H9 (cell line): ENCODE measurements at regions not wholly inside any gene's neighbourhood (a gene's known extent, or its start where the extent isn't known, plus 50 kb on each side); places are given as distances from the start of the nearest gene placed in this dataset.

Experiments used
- DNase-seq: peaks from one replicate; pipeline ENCODE4 v3.0.0-alpha.2; 2017
- H2AFZ ChIP-seq: one replicate; pipeline ENCODE4 v1.6.1; 2013; ENCODE audit warnings: mild to moderate bottlenecking, low read length, control low read depth, moderate library complexity
- H2AK5ac ChIP-seq: 2 replicates; pipeline ENCODE4 v1.6.1; 2013; ENCODE audit warnings: low read length, control low read depth, mixed read lengths; ENCODE audit not compliant: insufficient read length
- H2BK120ac ChIP-seq: one replicate; pipeline ENCODE4 v1.6.1; 2013; ENCODE audit warnings: low read depth, mild to moderate bottlenecking, low read length, control low read depth, inconsistent platforms; ENCODE audit not compliant: poor library complexity, severe bottlenecking
- H2BK12ac ChIP-seq: 2 replicates; pipeline ENCODE4 v1.6.1; 2013; ENCODE audit warnings: low read length, control low read depth, mixed read lengths, low read depth; ENCODE audit not compliant: insufficient read length
- H2BK15ac ChIP-seq: 2 replicates; pipeline ENCODE4 v1.6.1; 2013; ENCODE audit warnings: low read depth, low read length, control low read depth
- H2BK20ac ChIP-seq: one replicate; pipeline ENCODE4 v1.6.1; 2013; ENCODE audit warnings: low read depth, mild to moderate bottlenecking, low read length, control low read depth, inconsistent platforms; ENCODE audit not compliant: poor library complexity, severe bottlenecking
- H2BK5ac ChIP-seq: 2 replicates; pipeline ENCODE4 v1.6.1; 2013; ENCODE audit warnings: low read length, control low read depth, mixed read lengths; ENCODE audit not compliant: insufficient read length
- H3K14ac ChIP-seq: 2 replicates; pipeline ENCODE4 v1.6.1; 2013; ENCODE audit warnings: low read length, control low read depth; ENCODE audit not compliant: insufficient read depth
- H3K18ac ChIP-seq: 2 replicates; pipeline ENCODE4 v1.6.1; 2013; ENCODE audit warnings: low read depth, mild to moderate bottlenecking, mixed read lengths, low read length, control low read depth; ENCODE audit not compliant: insufficient read length
- H3K23ac ChIP-seq: 2 replicates; pipeline ENCODE4 v1.6.1; 2013; ENCODE audit warnings: low read length, control low read depth, mixed read lengths, low read depth; ENCODE audit not compliant: insufficient read length
- H3K23me2 ChIP-seq: 2 replicates; pipeline ENCODE4 v1.6.1; 2013; ENCODE audit warnings: low read depth, mild to moderate bottlenecking, mixed read lengths, low read length, control low read depth; ENCODE audit not compliant: insufficient read length, poor library complexity, severe bottlenecking
- H3K27ac ChIP-seq: 2 replicates; pipeline ENCODE4 v1.5.1; 2013; ENCODE audit warnings: low read length, control low read depth, mixed read lengths, low read depth; ENCODE audit not compliant: insufficient read length
- H3K27me3 ChIP-seq: 2 replicates; pipeline ENCODE4 v1.6.1; 2013; ENCODE audit warnings: low read length, control low read depth, inconsistent platforms; ENCODE audit not compliant: insufficient read depth
- H3K4ac ChIP-seq: 2 replicates; pipeline ENCODE4 v1.6.1; 2013; ENCODE audit warnings: low read depth, mild to moderate bottlenecking, control low read depth, inconsistent platforms, low read length, moderate library complexity
- H3K4me1 ChIP-seq: 2 replicates; pipeline ENCODE4 v1.6.1; 2013; ENCODE audit warnings: low read length, control low read depth, inconsistent platforms; ENCODE audit not compliant: insufficient read depth
- H3K4me2 ChIP-seq: 2 replicates; pipeline ENCODE4 v1.6.1; 2013; ENCODE audit warnings: low read length, control low read depth, mixed read lengths; ENCODE audit not compliant: insufficient read length, insufficient read depth
- H3K56ac ChIP-seq: 2 replicates; pipeline ENCODE4 v1.6.1; 2013; ENCODE audit warnings: low read depth, mild to moderate bottlenecking, mixed read lengths, low read length, control low read depth; ENCODE audit not compliant: insufficient read length
- H3K79me1 ChIP-seq: 2 replicates; pipeline ENCODE4 v1.6.1; 2013; ENCODE audit warnings: low read depth, mild to moderate bottlenecking, moderate library complexity, low read length, control low read depth, inconsistent platforms; ENCODE audit not compliant: insufficient read depth, poor library complexity, severe bottlenecking
- H3K79me2 ChIP-seq: 2 replicates; pipeline ENCODE4 v1.6.1; 2013; ENCODE audit warnings: low read length, control low read depth, inconsistent platforms; ENCODE audit not compliant: insufficient read depth
- H3K9ac ChIP-seq: 2 replicates; pipeline ENCODE4 v1.6.1; 2013; ENCODE audit warnings: low read length, control low read depth, mixed read lengths; ENCODE audit not compliant: insufficient read length; ENCODE audit errors: extremely low read depth
- H3K9me3 ChIP-seq: one replicate; pipeline ENCODE4 v1.6.1; 2013; ENCODE audit warnings: low read depth, low read length, inconsistent platforms; ENCODE audit not compliant: control insufficient read depth
- H3T11ph ChIP-seq: one replicate; pipeline ENCODE4 v1.6.1; 2013; ENCODE audit warnings: mild to moderate bottlenecking, low read length, control low read depth, inconsistent platforms
- H4K20me1 ChIP-seq: one replicate; pipeline ENCODE4 v1.6.1; 2013; ENCODE audit not compliant: control insufficient read depth, insufficient read length, insufficient read depth
- H4K5ac ChIP-seq: 2 replicates; pipeline ENCODE4 v1.6.1; 2013; ENCODE audit warnings: low read depth, mild to moderate bottlenecking, mixed read lengths, low read length, control low read depth; ENCODE audit not compliant: insufficient read length
- H4K8ac ChIP-seq: replicated peaks from 2 replicates; pipeline ENCODE4 v1.6.1; 2013; ENCODE audit warnings: low read length, control low read depth, mixed read lengths, low read depth; ENCODE audit not compliant: insufficient read length
- H4K91ac ChIP-seq: 2 replicates; pipeline ENCODE4 v1.6.1; 2013; ENCODE audit warnings: low read depth, mild to moderate bottlenecking, moderate library complexity, mixed read lengths, low read length, control low read depth; ENCODE audit not compliant: insufficient read length
- H3K27ac Mint-ChIP-seq, 3 experiments: 2 replicates in 2 of 3; 3 replicates in 1 of 3; pipeline ENCODE4 v1.8.0; 2020 to 2021; ENCODE audit warnings: mixed read lengths in 3 of 3, mild to moderate bottlenecking in 1 of 3, moderate library complexity in 1 of 3
- H3K27me3 Mint-ChIP-seq: 2 replicates; pipeline ENCODE4 v1.8.0; 2021; ENCODE audit warnings: low read depth, mild to moderate bottlenecking, moderate library complexity, mixed read lengths
- H3K36me3 Mint-ChIP-seq, 3 experiments: 2 replicates in 2 of 3; 3 replicates in 1 of 3; pipeline ENCODE4 v1.8.0; 2020 to 2021; ENCODE audit warnings: low read depth in 3 of 3, mixed read lengths in 3 of 3; ENCODE audit not compliant: insufficient read depth in 1 of 3
- H3K4me1 Mint-ChIP-seq, 2 experiments: 2 replicates each; pipeline ENCODE4 v1.8.0; 2020; ENCODE audit warnings: mixed read lengths in 2 of 2
- H3K4me3 Mint-ChIP-seq, 2 experiments: 2 replicates in 1 of 2; 3 replicates in 1 of 2; pipeline ENCODE4 v1.8.0; 2020 to 2021; ENCODE audit warnings: mild to moderate bottlenecking in 2 of 2, mixed read lengths in 2 of 2, moderate library complexity in 1 of 2
- H3K9me3 Mint-ChIP-seq, 2 experiments: 2 replicates in 1 of 2; 3 replicates in 1 of 2; pipeline ENCODE4 v1.8.0; 2020; ENCODE audit warnings: mild to moderate bottlenecking in 2 of 2, mixed read lengths in 2 of 2, moderate library complexity in 1 of 2
- CTCF ChIP-seq: fragments of 200-600 bp; sonication (generic); conservative IDR thresholded peaks from 3 replicates; pipeline ENCODE4 v1.8.0; 2021; ENCODE audit warnings: antibody characterized with exemption, mild to moderate bottlenecking
- WGBS: extraction: QIAGEN DNeasy Blood & Tissue Kit; methylation state at CpG from one replicate; pipeline ENCODE4 v1.1.7; 2013; ENCODE audit warnings: missing lambda C conversion rate, low lambda C conversion rate, mixed read lengths; ENCODE audit not compliant: insufficient read length; ENCODE audit errors: extremely low coverage; 5-methylcytosine and 5-hydroxymethylcytosine counted together

GRCh38 chr1:29954591-29954990, 718.3 kb downstream of the PTPRU start:
- H2AFZ ChIP-seq, result no peak overlapping the region
- H3K79me2 ChIP-seq, result no peaks in the 10 kb centered on the region
- TF ChIP-seq CTCF, result no peak
- H3K9me3 ChIP-seq, result no peaks in the 10 kb centered on the region
- no peaks in the 10 kb centered on the region; the same call in 1 of the 2 replicates for H3K27me3 Mint-ChIP-seq
- no peaks in the 10 kb centered on the region for H3K36me3 Mint-ChIP-seq
- H3T11ph ChIP-seq, result no peak overlapping the region
- DNase-seq, result no peak
- H2BK15ac ChIP-seq, result no peak overlapping the region
- no peak overlapping the region for H3K18ac ChIP-seq
- no peaks in the 10 kb centered on the region for H3K27me3 ChIP-seq
- no peaks in the 10 kb centered on the region for H3K79me1 ChIP-seq
- no peaks in the 10 kb centered on the region for H3K23me2 ChIP-seq
- no peak overlapping the region for H2AK5ac ChIP-seq
- no peak overlapping the region for H4K8ac ChIP-seq
- no peaks in the 10 kb centered on the region; a peak in 1 of 5 replicates for H3K9me3 Mint-ChIP-seq
- no CpG with 5 or more reads among the region's 3 CpGs for WGBS
- no peak overlapping the region for H4K5ac ChIP-seq
- H3K23ac ChIP-seq, result no peak overlapping the region
- no peak overlapping the region for H3K4me2 ChIP-seq
- no peak overlapping the region for H4K91ac ChIP-seq
- no peak overlapping the region for H2BK120ac ChIP-seq
- H3K27ac Mint-ChIP-seq, result no peak overlapping the region
- H3K27ac ChIP-seq, result no peak overlapping the region
- H3K9ac ChIP-seq, result no peak overlapping the region
- no peak overlapping the region for H3K4ac ChIP-seq
- H3K56ac ChIP-seq, result no peak overlapping the region
- peaks cover 12 to 13% of the 10 kb centered on the region in 2 experiments for H3K4me1 Mint-ChIP-seq
- H2BK5ac ChIP-seq, result no peak overlapping the region
- H3K4me3 Mint-ChIP-seq, result no peak overlapping the region
- peaks cover 4% of the 10 kb centered on the region; the same call in 1 of the 2 replicates for H3K4me1 ChIP-seq
- no peak overlapping the region for H2BK12ac ChIP-seq
- H4K20me1 ChIP-seq, result no peaks in the 10 kb centered on the region
- H3K14ac ChIP-seq, result no peak overlapping the region
- H2BK20ac ChIP-seq, result no peak overlapping the region
